ENCODE measurements at regions not wholly inside any gene's neighbourhood (a gene's known extent, or its start where the extent isn't known, plus 50 kb on each side); places are given as distances from the start of the nearest gene placed in this dataset.
"Not testable (repeated sequence)": the region's sequence is repeated elsewhere in the genome, so short reads cannot be mapped to it uniquely, and the experiment has no call there.

DNA sequence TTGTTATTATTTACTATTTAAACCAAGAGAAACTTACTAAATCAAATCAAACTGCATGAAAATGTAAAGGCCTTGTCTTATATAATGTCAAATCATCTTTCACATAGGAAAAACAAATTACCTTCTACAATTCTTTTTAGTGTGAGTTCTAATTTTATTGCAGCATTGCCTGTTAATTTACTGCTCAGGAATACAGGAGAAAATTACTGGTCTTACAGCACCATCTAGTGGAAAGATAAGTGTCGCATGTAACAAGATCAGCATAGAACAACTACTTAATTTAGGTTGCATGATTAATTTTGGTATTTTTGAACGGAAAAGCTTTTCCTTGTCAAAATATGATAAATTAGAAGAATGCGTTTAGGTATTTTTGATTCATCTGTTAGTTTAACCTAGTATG lies 502.7 kb downstream of the UQCRFS1 start:
- POLR2A ChIA-PET: no interaction called here
- Mint-ChIP-seq H3K27ac (no peak overlapping the region), H3K4me3 (no peak overlapping the region), H3K4me1 (ENCODE audit: low read depth) (no peaks in the 10 kb centered on the region), H3K36me3 (ENCODE audit: low read depth) (no peaks in the 10 kb centered on the region), H3K27me3 (ENCODE audit: low read depth) (no peaks in the 10 kb centered on the region), H3K9me3 (ENCODE audit: insufficient read depth) (no peaks in the 10 kb centered on the region)
- ATAC-seq (peak; percentile 51), DNase-seq (no peak)
- CTCF ChIA-PET: interaction anchor here (0.7 to 3.0 kb wide), 4 partner anchors 9 to 757 kb away, joined by 3 to 9 read pairs (median 6); no protein-coding TSS in a partner anchor

DNA sequence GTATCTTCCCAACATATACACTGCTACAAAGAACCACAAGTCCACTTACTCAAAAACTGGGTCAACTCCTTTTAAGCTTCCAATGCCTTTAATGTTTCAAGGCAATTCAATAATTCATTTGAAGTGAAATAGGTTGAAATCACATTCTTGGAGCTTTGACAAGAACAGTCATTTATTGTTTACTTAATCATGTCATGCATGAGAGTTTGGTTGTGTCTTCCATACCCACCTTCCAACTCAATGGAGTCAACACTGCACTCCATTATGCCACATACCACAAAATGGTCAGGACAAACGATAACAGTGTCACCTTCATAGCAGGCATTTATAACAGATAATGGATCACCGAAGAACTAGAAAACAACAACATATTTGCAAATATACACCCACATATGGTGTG lies 506.3 kb downstream of the UQCRFS1 start:
- Mint-ChIP-seq H3K27ac (no peak overlapping the region), H3K27me3 (ENCODE audit: low read depth) (peaks cover 5% of the 10 kb centered on the region), H3K36me3 (ENCODE audit: low read depth) (no peaks in the 10 kb centered on the region), H3K4me1 (ENCODE audit: low read depth) (no peaks in the 10 kb centered on the region), H3K4me3 (no peak overlapping the region), H3K9me3 (ENCODE audit: insufficient read depth) (no peaks in the 10 kb centered on the region)
- ATAC-seq (no peak), DNase-seq (no peak)
- POLR2A ChIA-PET: no interaction called here
- CTCF ChIA-PET: no interaction called here

DNA sequence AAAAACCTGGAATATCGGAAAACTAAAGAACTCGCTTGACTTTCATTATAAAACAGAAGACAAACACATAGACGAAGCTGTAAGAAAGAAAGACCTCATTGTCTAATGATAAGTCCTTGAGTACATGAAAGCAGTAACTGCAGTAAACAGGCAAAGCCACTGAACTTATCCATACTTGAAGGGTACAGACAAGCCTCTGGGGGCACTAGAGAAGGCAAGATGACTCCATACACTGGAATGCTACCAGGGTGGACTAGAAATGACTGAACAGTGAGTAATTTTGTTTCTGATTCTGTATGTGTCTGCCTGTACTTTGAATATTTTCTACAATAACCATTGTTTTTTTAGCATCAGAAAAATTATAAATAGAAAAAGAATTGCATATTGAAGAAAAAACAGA lies 507.9 kb downstream of the UQCRFS1 start:
- ATAC-seq (no peak), DNase-seq (no peak)
- no peak overlapping the region for H3K4me3 Mint-ChIP-seq
- no peaks in the 10 kb centered on the region for H3K9me3 Mint-ChIP-seq (ENCODE audit: insufficient read depth)
- H3K27me3 Mint-ChIP-seq (ENCODE audit: low read depth): peaks cover 5% of the 10 kb centered on the region
- H3K36me3 Mint-ChIP-seq (ENCODE audit: low read depth): no peaks in the 10 kb centered on the region
- no peaks in the 10 kb centered on the region for H3K4me1 Mint-ChIP-seq (ENCODE audit: low read depth)
- ChIA-PET CTCF (interaction anchor here (1.1 kb wide), 1 partner anchor 35 kb away, joined by 3 read pairs; no protein-coding TSS in a partner anchor), POLR2A (no interaction called here)
- no peak overlapping the region for H3K27ac Mint-ChIP-seq

GRCh38 chr19:28703400-28703956 lies 509.5 kb downstream of the UQCRFS1 start:
- Mint-ChIP-seq H3K27ac (no peak overlapping the region), H3K36me3 (ENCODE audit: low read depth) (no peaks in the 10 kb centered on the region), H3K4me1 (ENCODE audit: low read depth) (no peaks in the 10 kb centered on the region), H3K9me3 (ENCODE audit: insufficient read depth) (no peaks in the 10 kb centered on the region), H3K27me3 (ENCODE audit: low read depth) (peaks cover 5% of the 10 kb centered on the region), H3K4me3 (no peak overlapping the region)
- CTCF ChIA-PET: no interaction called here
- DNase-seq (no peak), ATAC-seq (no peak)
- POLR2A ChIA-PET: no interaction called here

GRCh38 chr19:28701491-28701890 lies 511.5 kb downstream of the UQCRFS1 start:
- no peak overlapping the region for H3K27ac Mint-ChIP-seq
- peaks cover 9% of the 10 kb centered on the region for H3K27me3 Mint-ChIP-seq (ENCODE audit: low read depth)
- no peaks in the 10 kb centered on the region for H3K4me1 Mint-ChIP-seq (ENCODE audit: low read depth)
- no peak overlapping the region for H3K4me3 Mint-ChIP-seq
- POLR2A ChIA-PET: no interaction called here
- no peaks in the 10 kb centered on the region for H3K9me3 Mint-ChIP-seq (ENCODE audit: insufficient read depth)
- H3K36me3 Mint-ChIP-seq (ENCODE audit: low read depth): no peaks in the 10 kb centered on the region
- CTCF ChIA-PET: interaction anchor here (1.4 kb wide), 1 partner anchor 8 kb away, joined by 9 read pairs; no protein-coding TSS in a partner anchor
- DNase-seq (no peak), ATAC-seq (no peak)

GRCh38 chr19:28700176-28700575 lies 512.8 kb downstream of the UQCRFS1 start:
- Mint-ChIP-seq H3K4me3 (no peak overlapping the region), H3K27me3 (ENCODE audit: low read depth) (peaks cover 9% of the 10 kb centered on the region), H3K27ac (no peak overlapping the region), H3K9me3 (ENCODE audit: insufficient read depth) (no peaks in the 10 kb centered on the region), H3K36me3 (ENCODE audit: low read depth) (no peaks in the 10 kb centered on the region), H3K4me1 (ENCODE audit: low read depth) (no peaks in the 10 kb centered on the region)
- DNase-seq (no peak), ATAC-seq (no peak)
- CTCF ChIA-PET: interaction anchor here (1.4 kb wide), 1 partner anchor 10 kb away, joined by 9 read pairs; no protein-coding TSS in a partner anchor
- POLR2A ChIA-PET: no interaction called here

DNA sequence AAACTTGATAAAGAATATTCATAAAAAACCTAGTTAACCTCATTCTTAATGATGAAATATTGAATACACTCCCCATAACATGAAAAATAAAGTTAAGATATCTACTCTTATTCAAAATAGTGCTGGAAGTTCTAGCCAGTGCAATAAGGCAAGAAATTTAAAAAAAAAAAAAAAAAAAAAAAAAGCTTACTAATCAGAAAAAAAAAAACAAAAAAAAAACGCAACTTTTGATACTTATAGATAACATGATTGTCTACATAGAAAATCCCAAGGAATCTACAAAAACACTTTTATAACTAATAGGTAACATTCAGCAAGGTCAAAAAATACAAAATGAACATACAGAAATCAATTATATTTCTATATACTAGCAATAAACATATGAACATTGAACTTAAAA lies 515.6 kb downstream of the UQCRFS1 start:
- Mint-ChIP-seq H3K4me1 (ENCODE audit: low read depth) (no peaks in the 10 kb centered on the region), H3K4me3 (no peak overlapping the region), H3K27me3 (ENCODE audit: low read depth) (peaks cover 4% of the 10 kb centered on the region), H3K9me3 (ENCODE audit: insufficient read depth) (no peaks in the 10 kb centered on the region), H3K36me3 (ENCODE audit: low read depth) (no peaks in the 10 kb centered on the region), H3K27ac (no peak overlapping the region)
- no peak for ATAC-seq
- DNase-seq: no peak
- POLR2A ChIA-PET: no interaction called here
- CTCF ChIA-PET: no interaction called here

DNA sequence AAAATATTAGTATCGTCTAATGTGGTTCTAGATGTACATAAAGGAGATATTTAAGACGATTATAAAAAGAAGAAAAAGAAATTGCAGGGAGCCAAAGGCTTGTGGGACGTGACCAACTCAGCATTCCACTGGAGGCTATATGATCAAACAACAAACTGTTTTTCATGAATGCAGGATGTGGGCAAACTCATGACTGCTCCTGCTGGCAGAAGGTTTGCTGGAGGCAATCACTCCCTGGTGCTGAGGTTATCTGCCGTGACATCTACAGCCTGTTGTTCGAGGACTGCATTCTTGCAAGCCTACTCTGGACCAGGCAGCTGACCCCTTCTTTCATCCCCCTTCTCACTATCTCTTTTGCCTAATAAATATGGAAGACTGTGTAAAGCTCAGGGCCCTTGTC lies 518.1 kb downstream of the UQCRFS1 start:
- Mint-ChIP-seq H3K9me3 (ENCODE audit: insufficient read depth) (no peaks in the 10 kb centered on the region), H3K4me1 (ENCODE audit: low read depth) (no peaks in the 10 kb centered on the region), H3K27me3 (ENCODE audit: low read depth) (peaks cover 4% of the 10 kb centered on the region), H3K4me3 (no peak overlapping the region), H3K36me3 (ENCODE audit: low read depth) (no peaks in the 10 kb centered on the region), H3K27ac (no peak overlapping the region)
- POLR2A ChIA-PET: no interaction called here
- ATAC-seq (no peak), DNase-seq (no peak)
- CTCF ChIA-PET: no interaction called here

- peaks cover 3% of the 10 kb centered on the region for H3K4me1 Mint-ChIP-seq (ENCODE audit: low read depth)
- no peaks in the 10 kb centered on the region for H3K27me3 Mint-ChIP-seq (ENCODE audit: low read depth)
- H3K4me3 Mint-ChIP-seq: no peak overlapping the region
- H3K36me3 Mint-ChIP-seq (ENCODE audit: low read depth): no peaks in the 10 kb centered on the region
- DNase-seq (no peak), ATAC-seq (no peak)
- H3K9me3 Mint-ChIP-seq (ENCODE audit: insufficient read depth): no peaks in the 10 kb centered on the region
- no peak overlapping the region for H3K27ac Mint-ChIP-seq
- ChIA-PET POLR2A (no interaction called here), CTCF (no interaction called here)
Observed at GRCh38 chr19:28691683-28692082, 521.3 kb downstream of the UQCRFS1 start.

GRCh38 chr19:28689464-28689863 lies 523.5 kb downstream of the UQCRFS1 start:
- DNase-seq; H3K4me3 Mint-ChIP-seq; H3K27me3 Mint-ChIP-seq (ENCODE audit: low read depth); H3K4me1 Mint-ChIP-seq (ENCODE audit: low read depth); H3K9me3 Mint-ChIP-seq (ENCODE audit: insufficient read depth); H3K27ac Mint-ChIP-seq; H3K36me3 Mint-ChIP-seq (ENCODE audit: low read depth); POLR2A ChIA-PET; ATAC-seq; CTCF ChIA-PET: not testable (repeated sequence)

DNA sequence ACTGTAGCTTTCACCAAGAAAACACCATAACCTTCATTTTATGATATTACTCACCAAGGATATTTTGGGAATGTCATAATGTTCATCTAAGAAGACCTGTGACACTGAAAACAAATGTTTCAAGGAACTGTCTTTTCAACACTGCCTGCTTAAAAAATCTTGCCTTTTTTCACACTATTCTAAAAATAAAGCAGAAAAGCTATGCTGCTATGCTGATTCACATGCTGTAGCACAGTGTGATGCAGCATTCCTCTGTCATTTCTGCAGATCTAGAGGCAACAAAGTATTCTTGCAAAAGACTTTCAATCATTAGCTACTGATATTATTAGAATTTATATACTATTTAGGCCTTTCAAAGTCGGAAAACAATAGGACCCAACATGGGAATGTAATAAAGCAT lies 525.7 kb downstream of the UQCRFS1 start:
- H3K9me3 Mint-ChIP-seq (ENCODE audit: insufficient read depth): no peaks in the 10 kb centered on the region
- POLR2A ChIA-PET: no interaction called here
- no peak overlapping the region for H3K27ac Mint-ChIP-seq
- H3K4me3 Mint-ChIP-seq: no peak overlapping the region
- peaks cover 3% of the 10 kb centered on the region for H3K27me3 Mint-ChIP-seq (ENCODE audit: low read depth)
- CTCF ChIA-PET: no interaction called here
- H3K4me1 Mint-ChIP-seq (ENCODE audit: low read depth): peaks cover 6% of the 10 kb centered on the region
- ATAC-seq (no peak), DNase-seq (no peak)
- no peaks in the 10 kb centered on the region for H3K36me3 Mint-ChIP-seq (ENCODE audit: low read depth)

GRCh38 chr19:28686756-28687155 lies 526.2 kb downstream of the UQCRFS1 start:
- DNase-seq: no peak
- H3K9me3 Mint-ChIP-seq (ENCODE audit: insufficient read depth): no peaks in the 10 kb centered on the region
- no peak for ATAC-seq
- no peak overlapping the region for H3K4me3 Mint-ChIP-seq
- peaks cover 3% of the 10 kb centered on the region for H3K27me3 Mint-ChIP-seq (ENCODE audit: low read depth)
- no peak overlapping the region for H3K27ac Mint-ChIP-seq
- ChIA-PET CTCF (no interaction called here), POLR2A (no interaction called here)
- H3K36me3 Mint-ChIP-seq (ENCODE audit: low read depth): no peaks in the 10 kb centered on the region
- peaks cover 6% of the 10 kb centered on the region for H3K4me1 Mint-ChIP-seq (ENCODE audit: low read depth)

DNA sequence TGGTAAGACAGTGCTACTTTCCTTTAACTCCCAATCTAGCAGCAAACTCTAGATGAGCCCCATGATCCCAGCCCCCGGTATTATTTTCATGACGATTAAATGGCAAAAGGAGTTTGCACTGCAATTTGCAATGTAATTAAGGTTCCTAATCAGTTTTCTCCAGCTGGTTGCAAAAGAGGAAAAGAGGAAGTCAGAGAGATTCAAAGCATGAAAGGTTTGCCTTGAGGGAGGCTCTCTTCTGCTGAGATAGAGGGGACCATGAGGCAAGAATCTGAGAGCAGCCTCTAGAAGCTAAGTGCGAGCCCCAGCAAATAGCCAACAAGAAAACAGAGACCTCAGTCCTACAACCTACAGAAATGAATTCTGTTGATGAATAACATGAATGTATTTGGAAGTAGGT lies 527.1 kb downstream of the UQCRFS1 start:
- Mint-ChIP-seq H3K9me3 (ENCODE audit: insufficient read depth) (no peaks in the 10 kb centered on the region), H3K36me3 (ENCODE audit: low read depth) (no peaks in the 10 kb centered on the region), H3K4me1 (ENCODE audit: low read depth) (peaks cover 6% of the 10 kb centered on the region), H3K27ac (no peak overlapping the region), H3K27me3 (ENCODE audit: low read depth) (peaks cover 3% of the 10 kb centered on the region), H3K4me3 (no peak overlapping the region)
- ATAC-seq (no peak), DNase-seq (no peak)
- POLR2A ChIA-PET: no interaction called here
- CTCF ChIA-PET: no interaction called here

Data from activated CD8-positive, alpha-beta T cell treated with anti-CD3 and anti-CD28 coated beads, Interleukin-2, amount 10 ng/mL, durations not matched to agents 7 days and 5 days (primary cell).